ENCODE measurements at regions not wholly inside any gene's neighbourhood (a gene's known extent, or its start where the extent isn't known, plus 50 kb on each side); places are given as distances from the start of the nearest gene placed in this dataset.

DNA sequence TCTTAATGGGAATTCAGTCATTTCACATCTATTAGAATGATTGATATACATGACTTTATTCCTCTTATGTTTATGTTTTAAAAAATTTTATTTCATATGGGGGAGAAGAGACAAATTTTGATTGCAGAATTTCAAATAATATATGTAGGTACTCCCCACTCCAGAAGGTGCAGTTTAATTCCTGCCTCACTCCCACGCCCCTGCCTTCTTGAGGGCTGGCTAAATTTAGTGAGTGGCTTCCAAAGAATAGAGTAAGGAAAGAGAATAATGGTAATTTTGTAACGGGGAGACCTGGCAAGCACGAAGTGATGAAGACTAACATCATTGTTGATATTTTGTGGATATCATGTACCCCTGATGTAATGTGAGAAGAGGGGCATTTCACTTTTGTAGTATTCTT, 94.7 kb upstream of the FAM78B start:
- Histone ChIP-seq H2AFZ (ENCODE audit: low read depth, low read length, severe bottlenecking) (no peak overlapping the region), H3K9ac (ENCODE audit: low read length) (no peak overlapping the region), H3K4me3 (ENCODE audit: insufficient read depth, low read length, poor library complexity, severe bottlenecking) (no peak overlapping the region), H3K27me3 (ENCODE audit: low read length) (no peaks in the 10 kb centered on the region), H3K36me3 (ENCODE audit: low read length) (no peaks in the 10 kb centered on the region), H3K27ac (ENCODE audit: low read depth, low read length) (no peak overlapping the region), H3K79me2 (ENCODE audit: insufficient read depth, low read length) (no peaks in the 10 kb centered on the region), H4K20me1 (ENCODE audit: low read depth, low read length) (no peaks in the 10 kb centered on the region), H3K4me2 (ENCODE audit: low read depth, low read length, poor library complexity, severe bottlenecking) (no peak overlapping the region), H3K9me2 (replicated peaks; ENCODE audit: insufficient read depth, low read length) (no peaks in the 10 kb centered on the region), H3F3A (ENCODE audit: insufficient read depth) (no peaks in the 10 kb centered on the region), H3K9me3 (ENCODE audit: insufficient read depth, low read length) (no peaks in the 10 kb centered on the region)
- TF ChIP-seq EZH2phosphoT487 (conservative IDR thresholded peaks at IDR 0.05; ENCODE audit: low read length), result no peak
- TF ChIP-seq, protein P1, sequence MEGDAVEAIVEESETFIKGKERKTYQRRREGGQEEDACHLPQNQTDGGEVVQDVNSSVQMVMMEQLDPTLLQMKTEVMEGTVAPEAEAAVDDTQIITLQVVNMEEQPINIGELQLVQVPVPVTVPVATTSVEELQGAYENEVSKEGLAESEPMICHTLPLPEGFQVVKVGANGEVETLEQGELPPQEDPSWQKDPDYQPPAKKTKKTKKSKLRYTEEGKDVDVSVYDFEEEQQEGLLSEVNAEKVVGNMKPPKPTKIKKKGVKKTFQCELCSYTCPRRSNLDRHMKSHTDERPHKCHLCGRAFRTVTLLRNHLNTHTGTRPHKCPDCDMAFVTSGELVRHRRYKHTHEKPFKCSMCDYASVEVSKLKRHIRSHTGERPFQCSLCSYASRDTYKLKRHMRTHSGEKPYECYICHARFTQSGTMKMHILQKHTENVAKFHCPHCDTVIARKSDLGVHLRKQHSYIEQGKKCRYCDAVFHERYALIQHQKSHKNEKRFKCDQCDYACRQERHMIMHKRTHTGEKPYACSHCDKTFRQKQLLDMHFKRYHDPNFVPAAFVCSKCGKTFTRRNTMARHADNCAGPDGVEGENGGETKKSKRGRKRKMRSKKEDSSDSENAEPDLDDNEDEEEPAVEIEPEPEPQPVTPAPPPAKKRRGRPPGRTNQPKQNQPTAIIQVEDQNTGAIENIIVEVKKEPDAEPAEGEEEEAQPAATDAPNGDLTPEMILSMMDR (IDR thresholded peaks at IDR 0.05; ENCODE audit: insufficient read depth, low read length, poor library complexity, severe bottlenecking), result no peak

DNA sequence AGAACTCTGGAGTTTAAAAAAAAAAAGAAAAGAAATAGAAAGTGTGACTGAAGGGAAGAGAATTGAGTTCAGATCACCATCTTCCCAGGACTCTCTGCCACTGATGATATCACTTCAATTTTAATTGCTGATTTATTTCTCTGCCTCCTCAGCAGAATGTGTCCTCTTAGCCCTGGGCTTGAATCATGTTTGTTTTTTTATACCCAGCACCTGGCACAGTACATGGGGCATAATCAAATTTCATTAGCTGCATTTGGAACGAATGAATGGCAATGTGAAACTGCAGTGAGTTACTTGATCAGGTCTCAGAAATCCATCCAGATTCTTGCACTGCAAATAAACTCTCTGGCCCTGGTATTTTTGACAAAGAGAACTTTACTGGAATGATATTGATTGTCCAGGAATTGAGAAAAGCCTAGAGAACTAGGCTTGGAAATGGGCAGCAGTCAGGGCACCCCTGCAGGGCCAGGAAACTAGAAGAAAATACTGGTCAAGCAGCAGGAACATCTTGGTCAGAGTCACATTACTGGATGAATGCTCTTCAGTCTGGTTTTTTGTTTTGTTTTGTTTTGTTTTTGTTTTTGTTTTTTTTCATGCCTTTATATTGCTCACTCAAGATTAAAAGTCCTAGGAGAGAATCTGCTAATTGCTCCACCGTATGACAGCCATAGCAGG, 103.8 kb upstream of the FAM78B start:
- Histone ChIP-seq H3K79me2 (ENCODE audit: insufficient read depth, low read length) (no peaks in the 10 kb centered on the region), H3K27ac (ENCODE audit: low read depth, low read length) (no peak overlapping the region), H3K4me2 (ENCODE audit: low read depth, low read length, poor library complexity, severe bottlenecking) (no peak overlapping the region), H3F3A (ENCODE audit: insufficient read depth) (no peaks in the 10 kb centered on the region), H3K9ac (ENCODE audit: low read length) (no peak overlapping the region), H3K36me3 (ENCODE audit: low read length) (no peaks in the 10 kb centered on the region), H3K27me3 (ENCODE audit: low read length) (no peaks in the 10 kb centered on the region), H4K20me1 (ENCODE audit: low read depth, low read length) (no peaks in the 10 kb centered on the region), H2AFZ (ENCODE audit: low read depth, low read length, severe bottlenecking) (no peak overlapping the region), H3K4me3 (ENCODE audit: insufficient read depth, low read length, poor library complexity, severe bottlenecking) (no peak overlapping the region), H3K9me3 (ENCODE audit: insufficient read depth, low read length) (no peaks in the 10 kb centered on the region), H3K9me2 (replicated peaks; ENCODE audit: insufficient read depth, low read length) (no peaks in the 10 kb centered on the region)
- TF ChIP-seq, protein P1 (IDR thresholded peaks at IDR 0.05; ENCODE audit: insufficient read depth, low read length, poor library complexity, severe bottlenecking), result no peak

DNA sequence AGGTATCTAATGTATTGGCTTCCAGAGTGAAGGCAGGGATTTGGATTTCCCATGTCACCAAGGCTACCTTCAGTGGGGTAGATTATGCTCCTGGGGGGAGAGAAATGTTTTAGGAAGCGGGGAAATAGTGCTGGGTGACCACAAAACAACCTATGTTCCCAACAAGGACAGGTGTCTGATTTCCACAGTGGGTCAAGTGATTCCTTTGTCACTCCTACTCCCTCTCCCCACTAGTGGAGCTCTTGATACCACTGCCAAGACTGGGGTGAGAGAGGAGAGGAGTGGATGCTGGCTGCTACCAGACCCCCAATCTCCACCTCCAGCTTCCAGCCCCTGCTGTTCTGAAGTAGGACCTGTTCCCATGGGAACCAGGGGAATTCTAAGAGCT, 104.3 kb upstream of the FAM78B start:
- TF ChIP-seq EZH2phosphoT487 (conservative IDR thresholded peaks at IDR 0.05; ENCODE audit: low read length), result no peak
- TF ChIP-seq, protein P1 (IDR thresholded peaks at IDR 0.05; ENCODE audit: insufficient read depth, low read length, poor library complexity, severe bottlenecking), result no peak
- no peak overlapping the region for H2AFZ ChIP-seq (ENCODE audit: low read depth, low read length, severe bottlenecking)
- H3K36me3 ChIP-seq (ENCODE audit: low read length), result no peaks in the 10 kb centered on the region
- no peaks in the 10 kb centered on the region for H3F3A ChIP-seq (ENCODE audit: insufficient read depth)
- H3K79me2 ChIP-seq (ENCODE audit: insufficient read depth, low read length), result no peaks in the 10 kb centered on the region
- no peaks in the 10 kb centered on the region for H3K9me3 ChIP-seq (ENCODE audit: insufficient read depth, low read length)
- no peak overlapping the region for H3K4me2 ChIP-seq (ENCODE audit: low read depth, low read length, poor library complexity, severe bottlenecking)
- H3K27me3 ChIP-seq (ENCODE audit: low read length), result no peaks in the 10 kb centered on the region
- no peak overlapping the region for H3K4me3 ChIP-seq (ENCODE audit: insufficient read depth, low read length, poor library complexity, severe bottlenecking)
- H4K20me1 ChIP-seq (ENCODE audit: low read depth, low read length), result no peaks in the 10 kb centered on the region
- no peaks in the 10 kb centered on the region for H3K9me2 ChIP-seq (replicated peaks; ENCODE audit: insufficient read depth, low read length)
- no peak overlapping the region for H3K9ac ChIP-seq (ENCODE audit: low read length)
- H3K27ac ChIP-seq (ENCODE audit: low read depth, low read length), result no peak overlapping the region
